SK-N-DZ (cell line): ENCODE measurements at regions not wholly inside any gene's neighbourhood (a gene's known extent, or its start where the extent isn't known, plus 50 kb on each side); places are given as distances from the start of the nearest gene placed in this dataset.

Experiments used
- DNase-seq: peaks from one replicate; pipeline ENCODE4 v3.0.0-alpha.2; 2015; ENCODE audit warnings: low spot score

- no peak for DNase-seq
These were observed 280.2 kb downstream of the SHQ1 start for GRCh38 chr3:72568083-72568482.

DNA sequence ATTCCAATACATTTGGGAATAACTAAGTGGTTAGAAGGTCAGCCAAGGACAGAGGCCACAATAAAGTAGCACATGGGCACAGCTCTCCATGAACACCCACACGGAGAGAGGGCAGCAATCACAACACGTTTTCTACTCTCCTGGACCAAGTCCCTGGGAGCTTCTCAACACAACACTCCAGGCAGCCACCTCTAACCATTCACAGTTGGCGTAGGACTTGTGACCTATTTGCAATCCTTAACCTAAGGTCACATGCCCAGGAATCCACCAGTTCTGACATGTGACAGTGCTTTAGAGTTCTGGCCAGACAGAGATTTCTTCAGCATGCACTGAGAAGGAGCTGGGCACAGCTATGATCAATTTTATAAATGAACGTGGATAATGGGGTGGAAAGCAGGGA is 280.8 kb downstream of the SHQ1 start:
- no peak for DNase-seq

GRCh38 chr3:72565593-72565992 is 282.7 kb downstream of the SHQ1 start:
- DNase-seq, result no peak

GRCh38 chr3:72563690-72564370 is 284.4 kb downstream of the SHQ1 start:
- no peak for DNase-seq

DNA sequence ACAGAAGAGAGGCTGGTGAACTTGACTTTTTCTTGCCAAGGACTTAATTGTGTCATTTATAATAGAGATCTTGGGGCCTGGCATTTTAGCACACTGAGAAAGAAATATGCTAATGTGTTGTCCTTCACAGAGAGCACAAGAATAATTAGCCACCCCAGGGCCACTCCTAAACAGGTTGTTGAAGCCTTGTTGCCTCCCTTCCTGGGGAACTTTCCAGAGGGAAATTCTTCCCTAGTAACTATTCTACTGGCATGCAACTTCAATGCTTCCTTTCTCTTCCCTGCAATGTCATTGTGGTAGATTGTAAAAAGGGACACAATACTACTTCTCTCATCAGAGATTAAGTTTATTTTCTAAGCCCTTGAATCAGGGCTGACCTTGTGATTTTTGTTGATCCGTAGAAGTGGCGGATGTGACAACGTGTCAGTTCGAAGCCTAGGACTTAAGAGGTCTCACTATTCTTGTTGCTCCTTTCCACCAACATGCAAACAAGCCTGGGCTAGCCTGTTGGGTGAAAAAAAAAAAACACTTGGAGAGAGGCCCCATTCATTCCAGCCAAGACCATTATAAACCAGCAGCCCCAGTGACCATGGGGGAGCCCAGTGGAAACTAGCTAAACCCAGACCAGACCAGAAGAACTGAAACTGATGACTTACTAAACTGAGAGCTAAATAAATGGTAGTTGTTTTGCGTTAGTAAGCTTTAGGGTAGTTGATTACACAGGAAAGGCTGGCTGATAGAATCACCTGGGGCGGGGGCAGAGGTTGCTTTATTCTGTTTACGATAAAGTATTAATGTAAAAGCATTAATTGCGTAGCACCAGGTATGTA is 287.2 kb downstream of the SHQ1 start:
- no peak for DNase-seq

- DNase-seq, result no peak
These were observed 288.9 kb downstream of the SHQ1 start for GRCh38 chr3:72559385-72559784.

DNA sequence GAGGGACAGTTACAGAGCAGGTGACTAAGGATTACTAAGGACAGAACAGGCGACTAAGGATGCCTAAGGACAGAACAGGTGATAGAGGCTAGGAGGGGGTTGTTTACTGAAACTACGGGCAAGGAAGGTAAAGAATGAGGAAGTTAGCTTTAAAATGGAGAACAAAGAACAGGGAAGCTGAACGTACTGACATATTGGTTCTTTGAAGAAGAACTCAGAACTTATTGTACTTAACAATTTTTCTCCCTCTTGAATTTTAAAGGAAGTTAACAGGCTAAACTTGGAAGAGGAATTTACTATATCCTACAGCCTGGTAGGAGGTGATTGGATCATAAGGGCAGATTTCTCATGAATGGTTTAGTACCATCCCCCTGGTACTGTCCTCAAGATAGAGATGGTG is 290.2 kb downstream of the SHQ1 start:
- no peak for DNase-seq

DNA sequence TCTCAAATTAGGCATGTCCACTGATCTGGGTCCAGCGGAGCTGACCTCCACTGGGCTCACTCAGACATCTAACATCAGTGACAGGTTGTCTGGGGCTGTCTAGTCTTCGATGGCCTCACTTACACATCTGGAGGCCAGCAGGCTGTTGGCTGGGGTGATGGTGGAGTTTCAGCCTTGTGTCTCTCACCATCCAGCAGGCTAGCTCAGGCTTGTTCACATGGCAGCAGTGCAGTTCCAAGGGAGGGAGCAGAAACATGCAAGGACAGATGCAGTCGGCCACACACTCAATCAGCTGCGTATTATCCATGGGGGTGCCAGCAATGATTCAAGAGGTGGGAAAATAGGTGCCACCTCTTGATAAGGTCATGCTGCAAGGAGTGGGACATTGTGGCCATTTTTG is 292.5 kb downstream of the SHQ1 start:
- no peak for DNase-seq

GRCh38 chr3:72554689-72555088 is 293.6 kb downstream of the SHQ1 start:
- DNase-seq, result no peak

- DNase-seq, result no peak
These were observed 294.9 kb downstream of the SHQ1 start for GRCh38 chr3:72553298-72553697.

- no peak for DNase-seq
These were observed 297.5 kb downstream of the SHQ1 start for GRCh38 chr3:72550582-72551262.

DNA sequence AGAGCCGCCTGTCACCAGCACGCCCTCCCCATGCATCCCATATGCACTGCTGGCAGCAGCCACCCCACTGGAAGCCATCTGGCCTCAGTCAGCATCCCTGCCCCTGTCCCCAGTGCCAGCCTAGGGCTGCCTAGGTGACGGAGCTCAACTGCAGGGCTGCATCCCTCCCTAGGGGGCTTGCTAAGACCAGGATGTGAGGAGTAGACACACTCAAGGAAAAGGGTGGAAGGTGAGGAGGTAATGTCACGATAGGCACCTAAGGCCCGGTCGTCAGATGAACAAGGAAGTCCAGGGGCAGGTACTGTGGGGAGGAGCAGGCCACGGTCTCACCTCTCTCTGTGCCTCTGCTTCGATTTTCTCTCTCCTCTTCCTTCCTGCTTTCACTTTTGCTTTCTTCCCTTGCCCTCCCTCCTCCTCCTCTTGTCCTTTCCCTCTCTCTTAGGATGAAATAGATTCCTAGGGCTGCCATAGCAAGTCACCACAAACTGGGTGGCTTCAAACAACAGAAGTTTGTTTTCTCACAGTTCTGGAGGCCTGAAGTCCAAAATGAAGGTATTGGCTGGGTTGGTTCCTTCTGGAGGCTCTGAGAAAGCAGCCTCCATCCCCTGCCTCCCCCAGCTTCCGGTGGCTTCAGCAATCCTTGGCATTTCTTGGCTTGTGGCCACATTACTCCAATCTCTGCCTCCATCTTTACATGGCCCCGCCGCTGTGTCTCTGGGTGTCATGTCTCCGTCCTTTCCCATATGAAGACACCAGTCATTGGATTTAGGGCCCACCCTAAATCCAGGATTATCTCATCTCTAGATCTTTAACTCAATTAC is 298.3 kb downstream of the SHQ1 start:
- no peak for DNase-seq

GRCh38 chr3:72548981-72549380 is 299.3 kb downstream of the SHQ1 start:
- DNase-seq, result no peak

DNA sequence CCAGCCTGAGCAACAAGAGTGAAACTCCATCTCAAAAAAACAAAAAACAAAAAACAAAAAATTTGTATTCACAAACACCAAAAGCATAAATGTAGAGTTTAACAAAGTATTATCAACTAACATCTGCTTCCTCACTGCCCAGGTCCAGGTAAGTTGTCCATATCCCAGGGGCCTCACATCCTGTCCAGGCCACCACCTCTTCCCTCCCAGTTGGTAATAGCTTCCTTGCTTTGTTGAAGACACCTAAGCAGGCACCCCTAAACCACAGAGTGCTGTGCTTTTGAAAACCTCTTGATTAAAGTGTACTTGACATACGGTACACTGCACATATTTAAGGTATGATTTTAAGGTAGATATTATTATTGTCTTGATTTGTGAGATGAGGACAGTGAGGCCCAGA is 299.8 kb downstream of the SHQ1 start:
- DNase-seq, result no peak

GRCh38 chr3:72547183-72547582 is 301.1 kb downstream of the SHQ1 start:
- DNase-seq, result no peak

DNA sequence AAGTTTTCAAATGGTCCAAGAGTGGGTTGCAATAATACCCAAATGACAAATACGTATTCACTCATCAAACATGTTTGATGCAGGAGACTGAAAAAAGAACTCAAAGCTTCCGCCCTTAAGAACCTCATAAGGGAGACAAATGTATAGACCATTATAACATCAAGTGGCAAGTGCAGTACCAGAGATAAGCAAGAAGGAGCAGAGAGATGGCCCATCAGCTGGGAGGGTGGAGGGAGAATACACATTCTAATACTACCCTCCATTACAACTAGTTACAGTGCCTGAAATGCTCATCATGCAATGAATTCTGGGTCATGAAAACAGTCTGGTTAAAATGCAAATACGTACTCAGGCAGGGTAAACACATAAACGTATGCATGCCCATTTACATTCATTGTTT is 304.0 kb downstream of the SHQ1 start:
- DNase-seq, result no peak

GRCh38 chr3:72543246-72543645 is 305.0 kb downstream of the SHQ1 start:
- DNase-seq, result no peak

GRCh38 chr3:72542781-72543180 is 305.5 kb downstream of the SHQ1 start:
- DNase-seq, result no peak

DNA sequence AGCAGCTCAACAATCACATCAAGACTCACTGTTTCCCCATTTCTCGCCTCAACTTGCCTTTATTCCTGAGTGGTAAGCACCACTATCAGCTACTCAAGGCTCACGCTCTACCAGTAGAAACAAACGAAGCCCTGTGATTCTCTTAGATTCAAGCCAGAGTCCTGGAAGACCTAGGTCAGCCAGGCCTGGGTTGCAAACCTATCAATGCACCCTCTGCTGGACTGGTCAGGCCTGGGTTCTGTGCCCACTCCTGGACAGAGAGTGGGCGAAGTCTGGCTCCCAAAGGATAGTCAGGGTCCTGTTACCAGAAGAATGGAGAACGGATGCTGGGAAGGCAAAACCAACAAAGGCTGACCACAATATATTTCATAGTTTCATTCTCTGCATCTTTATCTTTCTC is 308.4 kb downstream of the SHQ1 start:
- DNase-seq, result no peak

DNA sequence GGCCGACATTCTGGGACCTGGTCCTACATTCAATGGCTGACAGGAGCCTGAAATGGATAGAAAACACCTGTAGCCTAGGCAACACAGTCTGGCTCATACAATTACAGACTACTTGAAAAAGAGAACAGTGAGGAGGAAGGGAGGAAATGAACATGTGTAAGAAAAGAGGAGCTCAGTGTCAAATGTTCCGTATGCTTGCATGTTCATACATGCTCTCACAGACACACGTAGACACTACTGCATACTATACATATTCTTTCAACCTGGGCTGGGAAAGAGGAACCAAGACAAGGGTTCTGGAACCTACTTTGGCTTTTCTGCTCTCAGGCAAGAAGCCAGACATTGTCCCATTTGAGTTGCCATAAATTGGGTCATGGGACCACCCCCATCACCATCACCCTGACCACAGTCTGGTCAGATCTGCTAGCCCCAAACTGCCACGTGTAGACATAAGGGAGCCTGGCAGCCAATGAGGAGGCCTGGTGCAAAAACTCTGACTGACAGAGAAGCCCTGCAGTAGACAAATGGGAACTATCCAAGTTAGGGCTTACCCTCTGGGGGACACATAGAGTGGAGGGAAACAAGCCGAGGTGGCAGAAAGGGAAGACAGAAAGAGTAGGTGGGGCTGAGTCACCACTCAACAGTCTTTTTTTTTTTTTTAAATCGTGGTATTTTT is 310.0 kb downstream of the SHQ1 start:
- DNase-seq, result no peak

GRCh38 chr3:72537448-72537847 is 310.8 kb downstream of the SHQ1 start:
- DNase-seq, result no peak
